DND-41 (cell line): ENCODE measurements at regions not wholly inside any gene's neighbourhood (a gene's known extent, or its start where the extent isn't known, plus 50 kb on each side); places are given as distances from the start of the nearest gene placed in this dataset.

ENCODE experiments used
- ATAC-seq: fragments of 200-7000 bp; cut with Tn5 transposase; 3 replicates; pipeline ENCODE4 v1.9.1; 2021; ENCODE audit warnings: low read depth; ENCODE audit not compliant: insufficient read depth
- DNase-seq: peaks from one replicate; pipeline ENCODE4 v3.0.0-alpha.2; 2020
- H2AFZ ChIP-seq: 2 replicates; pipeline ENCODE4 v1.6.0; 2012; ENCODE audit warnings: low read depth, low read length
- H3K27ac ChIP-seq: 2 replicates; pipeline ENCODE4 v1.5.1; 2012; ENCODE audit warnings: low read length, inconsistent platforms
- H3K27me3 ChIP-seq: fragments of 200-600 bp; sonication (generic); 2 replicates; pipeline ENCODE4 v1.6.0; 2012; ENCODE audit warnings: low read length, mild to moderate bottlenecking, inconsistent platforms; ENCODE audit not compliant: insufficient read depth, poor library complexity
- H3K36me3 ChIP-seq: 2 replicates; pipeline ENCODE4 v1.5.1; 2012; ENCODE audit warnings: low read length, inconsistent platforms; ENCODE audit not compliant: insufficient read depth
- H3K4me1 ChIP-seq: 2 replicates; pipeline ENCODE4 v1.5.1; 2012; ENCODE audit warnings: mild to moderate bottlenecking, low read length; ENCODE audit not compliant: insufficient read depth
- H3K4me2 ChIP-seq: 2 replicates; pipeline ENCODE4 v1.6.0; 2012; ENCODE audit warnings: mild to moderate bottlenecking, moderate library complexity, low read length, inconsistent platforms; ENCODE audit not compliant: insufficient read depth
- H3K4me3 ChIP-seq, 2 experiments: fragments of 200-600 bp in 1 of 2; shearing (Covaris generic) in 1 of 2; 2 replicates each; pipeline ENCODE4 v1.5.1; 2012 to 2016; ENCODE audit warnings: inconsistent platforms in 2 of 2, low read length in 2 of 2, mild to moderate bottlenecking in 2 of 2, low read depth in 1 of 2, moderate library complexity in 1 of 2
- H3K79me2 ChIP-seq: 2 replicates; pipeline ENCODE4 v1.6.0; 2012; ENCODE audit warnings: low read length, inconsistent platforms; ENCODE audit not compliant: insufficient read depth
- H3K9ac ChIP-seq: 2 replicates; pipeline ENCODE4 v1.6.0; 2012; ENCODE audit warnings: low read depth, mild to moderate bottlenecking, inconsistent platforms, low read length, moderate library complexity
- H3K9me3 ChIP-seq: 2 replicates; pipeline ENCODE4 v1.5.1; 2012; ENCODE audit warnings: low read length, moderate library complexity, mild to moderate bottlenecking, inconsistent platforms; ENCODE audit not compliant: insufficient read depth, severe bottlenecking
- H4K20me1 ChIP-seq: 2 replicates; pipeline ENCODE4 v1.6.0; 2012; ENCODE audit warnings: low read length; ENCODE audit not compliant: insufficient read depth
- CTCF ChIP-seq: IDR thresholded peaks from 2 replicates; pipeline ENCODE4 v1.5.1; 2012; ENCODE audit warnings: borderline replicate concordance, low read length, moderate library complexity, mild to moderate bottlenecking; ENCODE audit not compliant: poor library complexity, severe bottlenecking; ENCODE audit errors: extremely low read depth
- EZH2 ChIP-seq: IDR thresholded peaks from 3 replicates; pipeline ENCODE4 v1.6.1; 2012; ENCODE audit warnings: borderline replicate concordance, low read depth, mild to moderate bottlenecking, moderate library complexity, low read length, inconsistent platforms; ENCODE audit not compliant: severe bottlenecking

DNA sequence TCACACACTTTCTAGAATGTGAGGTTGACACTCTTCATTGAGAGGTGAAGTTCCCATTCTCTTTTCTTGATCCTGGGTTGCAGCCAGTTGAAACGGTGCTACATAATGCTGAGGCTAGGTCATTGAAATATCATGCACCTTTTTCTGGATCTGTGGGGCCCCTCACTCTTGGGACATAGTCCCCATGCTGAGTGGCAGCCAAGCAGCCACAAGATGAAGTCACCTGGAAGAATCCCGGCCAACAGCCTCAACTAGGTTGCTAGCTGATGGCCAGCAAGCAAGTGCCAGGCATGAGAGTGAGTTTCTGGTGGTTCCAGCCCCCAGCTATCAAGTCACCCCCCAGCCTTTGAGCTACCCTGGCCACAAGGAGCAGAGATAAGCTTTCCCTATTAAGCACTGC, 148.5 kb upstream of the TSHZ3 start:
- Histone ChIP-seq H3K4me1 (no peaks in the 10 kb centered on the region), H4K20me1 (no peaks in the 10 kb centered on the region), H3K9ac (no peak overlapping the region), H3K27me3 (no peaks in the 10 kb centered on the region), H3K9me3 (no peaks in the 10 kb centered on the region), H3K27ac (no peak overlapping the region), H3K79me2 (no peaks in the 10 kb centered on the region), H2AFZ (no peak overlapping the region), H3K4me3 (no peak overlapping the region), H3K36me3 (no peaks in the 10 kb centered on the region), H3K4me2 (no peak overlapping the region)
- no peak for DNase-seq
- TF ChIP-seq CTCF: no peak
- no peak for TF ChIP-seq EZH2
- ATAC-seq: no peak

DNA sequence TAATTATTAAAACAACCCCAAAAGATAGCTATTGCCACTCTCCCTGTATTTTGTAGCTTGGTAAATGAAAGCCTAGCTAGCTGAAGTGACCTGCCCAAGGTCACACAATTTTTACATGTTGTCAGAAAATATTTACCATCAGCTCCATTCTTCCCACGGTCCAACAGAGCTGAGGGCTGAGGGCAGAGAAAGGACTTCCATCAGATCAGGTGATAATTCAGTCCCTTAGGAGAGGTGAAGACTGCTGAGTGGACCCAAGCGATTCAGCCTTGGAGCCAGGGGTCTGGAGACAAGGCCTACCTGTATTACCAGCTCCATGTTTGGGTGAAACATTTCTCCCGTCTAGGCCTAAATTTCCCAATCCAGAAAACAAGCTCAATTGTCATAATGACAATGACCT, 149.5 kb upstream of the TSHZ3 start:
- no peak overlapping the region for H3K4me3 ChIP-seq
- no peaks in the 10 kb centered on the region for H3K9me3 ChIP-seq
- no peak overlapping the region for H3K9ac ChIP-seq
- no peaks in the 10 kb centered on the region for H3K4me1 ChIP-seq
- no peaks in the 10 kb centered on the region for H3K36me3 ChIP-seq
- DNase-seq (no peak), ATAC-seq (no peak)
- no peaks in the 10 kb centered on the region for H4K20me1 ChIP-seq
- H3K4me2 ChIP-seq: no peak overlapping the region
- H2AFZ ChIP-seq: no peak overlapping the region
- TF ChIP-seq CTCF: no peak
- no peak for TF ChIP-seq EZH2
- no peaks in the 10 kb centered on the region for H3K27me3 ChIP-seq
- H3K27ac ChIP-seq: no peak overlapping the region
- H3K79me2 ChIP-seq: no peaks in the 10 kb centered on the region

- no peak for ATAC-seq
- Histone ChIP-seq H3K9me3 (no peaks in the 10 kb centered on the region), H3K4me2 (no peak overlapping the region)
Measured at GRCh38 chr19:31499281-31500196, 150.3 kb upstream of the TSHZ3 start.

More at GRCh38 chr19:31499281-31500196, 150.3 kb upstream of the TSHZ3 start:
- Histone ChIP-seq H3K36me3 (no peaks in the 10 kb centered on the region), H3K9ac (no peak overlapping the region), H2AFZ (no peak overlapping the region), H4K20me1 (no peaks in the 10 kb centered on the region), H3K4me1 (no peaks in the 10 kb centered on the region), H3K27ac (no peak overlapping the region), H3K4me3 (no peak overlapping the region), H3K79me2 (no peaks in the 10 kb centered on the region), H3K27me3 (no peaks in the 10 kb centered on the region)
- no peak for DNase-seq
- no peak for TF ChIP-seq CTCF
- TF ChIP-seq EZH2: no peak
